GM12865 (cell line): ENCODE measurements at regions not wholly inside any gene's neighbourhood (a gene's known extent, or its start where the extent isn't known, plus 50 kb on each side); places are given as distances from the start of the nearest gene placed in this dataset.
"Not testable (repeated sequence)": the region's sequence is repeated elsewhere in the genome, so short reads cannot be mapped to it uniquely, and the experiment has no call there.

ENCODE experiments used
- DNase-seq: peaks from one replicate; pipeline ENCODE4 v3.0.0; 2010; ENCODE audit warnings: low read depth
- H3K4me3 ChIP-seq: 2 replicates; pipeline ENCODE4 v1.5.1; 2011; ENCODE audit warnings: mild to moderate bottlenecking, low read depth, low read length, control low read depth
- TF ChIP-seq, protein P1 (sequence below): IDR thresholded peaks from 2 replicates; pipeline ENCODE4 v1.5.1; 2011; ENCODE audit warnings: low read length, control low read depth, low read depth, inconsistent platforms; ENCODE audit not compliant: insufficient read depth; ENCODE audit errors: missing control alignments

DNA sequence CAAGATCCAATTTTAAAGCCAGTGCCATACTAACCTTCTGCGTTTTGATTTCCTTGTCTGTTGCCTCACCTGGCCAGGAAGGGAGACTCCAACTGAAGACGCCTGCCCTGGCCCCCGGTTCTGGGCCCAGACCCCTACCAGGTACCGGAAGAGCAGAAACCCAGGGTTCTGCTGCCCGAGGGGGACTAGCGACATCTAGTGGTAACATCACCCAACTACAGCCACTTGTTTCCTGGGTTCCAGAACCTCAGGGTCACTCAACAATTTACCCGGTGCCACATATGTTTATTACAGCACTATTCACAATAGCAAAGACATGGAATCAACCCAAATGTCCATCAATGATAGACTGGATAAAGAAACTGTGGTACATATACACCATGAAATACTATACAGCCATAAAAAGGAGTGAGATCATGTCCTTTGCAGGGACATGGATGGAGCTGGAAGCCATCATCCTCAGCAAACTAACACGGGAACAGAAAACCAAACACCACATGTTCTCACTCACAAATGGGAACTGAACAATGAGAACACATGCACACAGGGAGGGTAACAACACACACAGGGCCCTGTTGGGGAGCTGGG, 268.7 kb upstream of the IRX4 start:
- not testable (repeated sequence) for H3K4me3 ChIP-seq

DNA sequence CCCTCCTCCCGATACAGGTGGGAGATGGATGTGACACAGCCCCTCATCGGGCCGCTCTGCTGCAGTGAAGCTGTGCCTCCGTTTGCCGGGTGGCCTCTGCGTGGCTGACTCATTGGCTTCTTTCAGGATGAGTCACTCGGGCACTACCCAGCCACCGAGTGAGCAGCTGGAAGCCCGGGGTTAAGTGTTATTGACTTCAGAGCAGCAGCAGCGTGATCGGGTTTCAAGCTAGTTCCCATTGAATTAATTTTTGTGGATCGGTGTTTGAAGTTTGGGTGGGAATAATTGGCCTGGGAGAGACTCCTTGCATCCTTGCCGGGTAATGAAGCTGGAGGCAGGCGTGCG, 266.4 kb upstream of the IRX4 start:
- no peak overlapping the region for H3K4me3 ChIP-seq

More for the DNA sequence above, 268.7 kb upstream of the IRX4 start:
- peak; percentile 19 for DNase-seq
- TF ChIP-seq, protein P1, sequence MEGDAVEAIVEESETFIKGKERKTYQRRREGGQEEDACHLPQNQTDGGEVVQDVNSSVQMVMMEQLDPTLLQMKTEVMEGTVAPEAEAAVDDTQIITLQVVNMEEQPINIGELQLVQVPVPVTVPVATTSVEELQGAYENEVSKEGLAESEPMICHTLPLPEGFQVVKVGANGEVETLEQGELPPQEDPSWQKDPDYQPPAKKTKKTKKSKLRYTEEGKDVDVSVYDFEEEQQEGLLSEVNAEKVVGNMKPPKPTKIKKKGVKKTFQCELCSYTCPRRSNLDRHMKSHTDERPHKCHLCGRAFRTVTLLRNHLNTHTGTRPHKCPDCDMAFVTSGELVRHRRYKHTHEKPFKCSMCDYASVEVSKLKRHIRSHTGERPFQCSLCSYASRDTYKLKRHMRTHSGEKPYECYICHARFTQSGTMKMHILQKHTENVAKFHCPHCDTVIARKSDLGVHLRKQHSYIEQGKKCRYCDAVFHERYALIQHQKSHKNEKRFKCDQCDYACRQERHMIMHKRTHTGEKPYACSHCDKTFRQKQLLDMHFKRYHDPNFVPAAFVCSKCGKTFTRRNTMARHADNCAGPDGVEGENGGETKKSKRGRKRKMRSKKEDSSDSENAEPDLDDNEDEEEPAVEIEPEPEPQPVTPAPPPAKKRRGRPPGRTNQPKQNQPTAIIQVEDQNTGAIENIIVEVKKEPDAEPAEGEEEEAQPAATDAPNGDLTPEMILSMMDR: peak; percentile 61

DNA sequence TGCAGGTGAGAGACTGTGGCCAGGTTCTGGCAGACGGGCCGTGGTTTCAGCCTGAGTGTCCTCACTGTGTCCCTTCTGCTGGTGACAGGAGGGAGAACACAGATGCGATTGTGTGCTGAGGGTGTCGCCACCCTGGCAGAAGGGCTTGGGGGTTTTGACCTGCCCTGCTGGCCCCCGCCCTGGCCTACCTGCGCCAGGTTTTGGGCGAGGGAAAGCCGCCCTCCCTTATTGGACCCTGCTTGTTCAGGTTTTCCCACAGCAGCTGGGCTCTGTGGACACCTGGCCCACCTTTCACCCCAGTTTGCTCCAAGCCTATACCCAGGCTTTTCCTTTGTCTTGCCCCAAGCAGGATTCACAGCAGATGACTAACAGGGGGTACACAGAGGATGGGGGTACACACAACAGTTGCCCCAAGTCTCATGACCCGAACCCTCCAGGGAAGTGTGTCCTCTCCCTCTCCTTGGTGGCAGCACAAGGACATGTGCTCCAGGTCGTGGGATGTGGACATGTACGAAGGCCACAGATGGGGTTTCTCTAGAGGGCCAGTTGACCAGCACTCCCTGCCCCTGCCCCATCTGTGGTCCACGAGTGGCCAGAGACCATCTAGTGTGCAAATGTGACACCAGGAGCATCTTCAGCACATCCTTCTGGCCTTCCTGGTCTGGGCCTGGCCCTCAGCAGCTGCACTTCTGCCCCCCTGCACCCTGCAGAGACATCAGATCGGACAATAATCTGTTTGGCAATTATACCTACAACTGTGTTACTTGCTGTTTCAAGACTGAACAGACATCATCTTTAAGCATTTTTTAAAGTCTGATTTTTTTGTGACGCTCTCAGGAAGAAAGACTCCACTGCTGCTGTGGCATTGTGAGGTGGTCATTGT, 265.8 kb upstream of the IRX4 start:
- TF ChIP-seq, protein P1: no peak
- no peak overlapping the region for H3K4me3 ChIP-seq
- DNase-seq: no peak

More for the DNA sequence above, 266.4 kb upstream of the IRX4 start:
- DNase-seq: peak; percentile 11
- TF ChIP-seq, protein P1: no peak

DNA sequence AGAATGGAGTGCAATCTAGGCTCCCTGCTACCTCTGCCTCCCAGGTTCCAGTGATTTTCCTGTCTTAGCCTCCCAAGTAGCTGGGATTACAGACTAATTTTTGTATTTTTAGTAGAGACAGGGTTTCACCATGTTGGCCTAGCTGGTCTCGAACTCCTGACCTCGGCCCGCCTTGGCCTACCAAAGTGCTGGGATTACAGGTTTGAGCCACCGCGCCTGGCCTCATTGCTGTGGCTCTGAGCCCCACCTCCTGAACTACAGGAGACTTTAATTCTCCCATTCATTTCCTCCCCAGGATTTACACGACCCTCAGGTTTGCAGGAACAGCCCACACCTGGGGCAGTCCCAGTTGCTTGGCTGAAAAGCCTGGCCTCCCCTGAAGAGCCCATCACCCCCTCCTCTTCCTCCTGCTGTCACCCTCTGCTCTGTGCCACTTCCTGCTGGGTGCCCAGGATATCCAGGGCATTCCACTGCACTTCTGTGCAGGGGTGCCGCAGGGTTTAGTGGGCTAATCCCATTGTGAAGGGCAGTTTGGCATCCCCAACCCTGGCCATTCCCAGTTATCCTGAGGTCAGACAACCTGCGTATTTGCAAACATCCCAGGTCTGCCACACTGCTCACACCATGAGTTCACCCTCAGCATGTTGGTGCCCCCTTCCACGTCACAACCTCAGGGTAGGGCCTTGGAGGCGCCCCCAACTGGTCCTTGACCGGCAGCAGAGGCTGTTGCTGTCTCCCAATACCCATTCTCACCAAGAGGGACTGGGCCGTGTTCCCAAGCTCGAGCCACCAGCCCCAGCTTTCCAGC, 265.0 kb upstream of the IRX4 start:
- TF ChIP-seq, protein P1: no peak
- DNase-seq: no peak
- H3K4me3 ChIP-seq: no peak overlapping the region

DNA sequence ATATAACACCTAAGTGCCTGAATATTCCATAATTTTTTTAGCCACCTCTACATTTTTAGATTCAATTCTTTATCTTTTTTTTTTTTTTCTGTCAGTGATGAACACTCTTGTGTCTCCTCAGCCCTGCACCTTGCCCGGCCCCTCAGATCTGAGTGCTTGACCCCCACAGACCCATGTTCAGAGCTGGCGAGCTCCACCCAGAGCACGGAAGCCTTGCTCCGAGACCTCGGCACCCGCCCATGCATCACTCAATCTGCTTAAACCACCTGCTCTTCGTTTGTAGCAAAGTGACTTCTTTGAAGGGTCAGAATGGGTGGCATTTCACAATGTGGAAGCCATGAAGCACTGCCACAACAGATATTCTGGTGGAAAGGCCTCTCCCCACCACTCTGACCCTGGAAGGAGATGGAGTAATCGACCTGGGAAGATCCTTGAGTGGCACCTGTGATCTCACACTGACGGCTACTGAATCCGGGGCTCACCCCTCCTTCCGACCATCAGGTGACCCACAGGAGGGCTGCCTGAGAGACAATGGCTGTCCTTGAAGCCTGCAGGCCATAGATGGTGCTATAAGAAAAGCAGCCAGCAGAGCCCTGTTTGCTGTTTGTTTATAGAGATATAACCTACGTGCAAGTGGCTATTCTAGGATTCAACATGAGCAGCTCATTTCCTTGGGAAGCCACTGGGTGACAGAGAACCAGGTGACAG, 261.1 kb upstream of the IRX4 start:
- DNase-seq: no peak
- no peak overlapping the region for H3K4me3 ChIP-seq
- TF ChIP-seq, protein P1: no peak

DNA sequence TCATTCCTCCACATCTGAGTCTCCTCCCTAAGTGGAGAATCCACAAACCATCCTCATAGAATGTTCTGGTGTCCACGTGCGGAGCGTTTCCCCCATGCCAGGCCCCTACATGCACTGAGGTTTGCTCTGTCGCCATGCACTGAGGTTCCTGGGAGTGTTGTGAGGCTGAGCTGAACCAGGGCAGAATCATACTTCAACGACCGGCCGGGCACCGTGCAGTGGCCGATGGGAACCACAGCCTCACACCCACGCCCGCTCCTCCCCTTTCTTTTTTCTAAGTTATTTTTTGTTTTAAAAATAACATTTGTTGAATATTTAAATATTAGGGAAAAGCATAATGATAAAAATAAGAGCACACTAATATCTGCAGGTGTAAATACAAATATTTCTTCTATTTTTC, 260.4 kb upstream of the IRX4 start:
- TF ChIP-seq, protein P1: no peak
- no peak overlapping the region for H3K4me3 ChIP-seq
- DNase-seq: no peak
